HEK293 (cell line): ENCODE measurements at regions not wholly inside any gene's neighbourhood (a gene's known extent, or its start where the extent isn't known, plus 50 kb on each side); places are given as distances from the start of the nearest gene placed in this dataset.

Experiments used
- CTCF ChIA-PET: fragments of 350-600 bp; formaldehyde crosslinking; extraction: SDS; loops from one replicate; lab custom pipeline; 2021; ENCODE audit warnings: antibody characterized with exemption; lab: Yijun Ruan, JAX
- POLR2A ChIA-PET: fragments of 300-600 bp; formaldehyde crosslinking; extraction: SDS; loops from one replicate; lab custom pipeline; 2020; ENCODE audit warnings: antibody characterized with exemption, inconsistent platforms; lab: Yijun Ruan, JAX
- H3K27ac ChIP-seq: fragments of 200-500 bp; sonication (Bioruptor generic); 2 replicates; pipeline ENCODE4 v1.5.1; 2014; ENCODE audit warnings: low read depth, low read length, control low read depth, inconsistent platforms; ENCODE audit errors: extremely low read depth
- H3K36me3 ChIP-seq, 2 experiments: fragments of 200-500 bp in 1 of 2; sonication (Bioruptor generic) in 1 of 2; 1 replicate in 1 of 2; 2 replicates in 1 of 2; pipeline ENCODE4 v1.5.1; 2014 to 2017; ENCODE audit warnings: inconsistent platforms in 2 of 2, low read length in 2 of 2; ENCODE audit not compliant: control insufficient read depth in 2 of 2, insufficient read depth in 1 of 2
- H3K4me1 ChIP-seq: fragments of 200-500 bp; sonication (Bioruptor generic); 2 replicates; pipeline ENCODE4 v1.5.1; 2014; ENCODE audit warnings: mild to moderate bottlenecking, low read length, inconsistent platforms; ENCODE audit not compliant: control insufficient read depth, insufficient read depth
- H3K4me3 ChIP-seq: 2 replicates; pipeline ENCODE4 v1.5.1; 2011; ENCODE audit warnings: low read depth, mild to moderate bottlenecking, control low read depth, low read length, moderate library complexity
- H3K9me3 ChIP-seq: fragments of 200-500 bp; sonication (Bioruptor generic); 2 replicates; pipeline ENCODE4 v1.5.1; 2014; ENCODE audit warnings: low read depth, low read length, inconsistent platforms; ENCODE audit not compliant: control insufficient read depth, insufficient read depth
- EGR2 ChIP-seq: fragments of 450-650 bp; formaldehyde crosslinking; IDR thresholded peaks from 2 replicates; pipeline ENCODE4 v1.5.1; 2016; ENCODE audit warnings: low read depth, missing biosample characterization, missing genetic modification characterization
- KLF1 ChIP-seq: fragments of 450-650 bp; formaldehyde crosslinking; IDR thresholded peaks from 2 replicates; pipeline ENCODE4 v1.5.1; 2016; ENCODE audit warnings: missing biosample characterization, missing genetic modification characterization
- MYNN ChIP-seq: fragments of 450-650 bp; formaldehyde crosslinking; IDR thresholded peaks from 2 replicates; pipeline ENCODE4 v1.5.1; 2016; ENCODE audit warnings: missing biosample characterization, missing genetic modification characterization, borderline replicate concordance
- OSR2 ChIP-seq: fragments of 450-650 bp; formaldehyde crosslinking; IDR thresholded peaks from 2 replicates; pipeline ENCODE4 v1.5.1; 2016; ENCODE audit warnings: missing biosample characterization, missing genetic modification characterization
- PRDM10 ChIP-seq: fragments of 450-650 bp; formaldehyde crosslinking; IDR thresholded peaks from 2 replicates; pipeline ENCODE4 v1.5.1; 2016; ENCODE audit warnings: missing biosample characterization, missing genetic modification characterization
- ZBTB17 ChIP-seq: fragments of 450-650 bp; formaldehyde crosslinking; IDR thresholded peaks from 2 replicates; pipeline ENCODE4 v1.5.1; 2016; ENCODE audit warnings: missing biosample characterization, missing genetic modification characterization
- ZBTB20 ChIP-seq: fragments of 450-650 bp; formaldehyde crosslinking; IDR thresholded peaks from 2 replicates; pipeline ENCODE4 v1.5.1; 2016; ENCODE audit warnings: missing biosample characterization, missing genetic modification characterization
- ZBTB21 ChIP-seq: fragments of 450-650 bp; formaldehyde crosslinking; IDR thresholded peaks from 2 replicates; pipeline ENCODE4 v1.5.1; 2017; ENCODE audit warnings: missing biosample characterization, missing genetic modification characterization
- ZEB2 ChIP-seq: fragments of 450-650 bp; formaldehyde crosslinking; IDR thresholded peaks from 2 replicates; pipeline ENCODE4 v1.5.1; 2016; ENCODE audit warnings: missing biosample characterization, missing genetic modification characterization
- ZNF184 ChIP-seq: fragments of 450-650 bp; IDR thresholded peaks from 2 replicates; pipeline ENCODE4 v1.5.1; 2018; ENCODE audit warnings: missing biosample characterization, mild to moderate bottlenecking, missing genetic modification characterization
- ZNF433 ChIP-seq: fragments of 450-650 bp; formaldehyde crosslinking; IDR thresholded peaks from 2 replicates; pipeline ENCODE4 v1.5.1; 2016; ENCODE audit warnings: missing biosample characterization, missing genetic modification characterization, low read depth
- ZNF488 ChIP-seq: fragments of 450-650 bp; formaldehyde crosslinking; IDR thresholded peaks from 2 replicates; pipeline ENCODE4 v1.5.1; 2016; ENCODE audit warnings: missing biosample characterization, missing genetic modification characterization
- ZNF560 ChIP-seq: fragments of 450-650 bp; formaldehyde crosslinking; IDR thresholded peaks from 2 replicates; pipeline ENCODE4 v1.5.1; 2017; ENCODE audit warnings: missing biosample characterization, missing genetic modification characterization, borderline replicate concordance
- ZNF585B ChIP-seq: fragments of 450-650 bp; formaldehyde crosslinking; IDR thresholded peaks from 2 replicates; pipeline ENCODE4 v1.5.1; 2016; ENCODE audit warnings: missing biosample characterization, missing genetic modification characterization
- ZSCAN23 ChIP-seq: fragments of 450-650 bp; formaldehyde crosslinking; IDR thresholded peaks from 2 replicates; pipeline ENCODE4 v1.5.1; 2016; ENCODE audit warnings: missing biosample characterization, missing genetic modification characterization
- TF ChIP-seq, protein P1 (sequence below): fragments of 450-650 bp; formaldehyde crosslinking; IDR thresholded peaks from 2 replicates; pipeline ENCODE4 v1.5.1; 2016; ENCODE audit warnings: missing biosample characterization, missing genetic modification characterization
- TF ChIP-seq, protein P2 (sequence below): fragments of 450-650 bp; formaldehyde crosslinking; IDR thresholded peaks from 2 replicates; pipeline ENCODE4 v1.5.1; 2017; ENCODE audit warnings: missing biosample characterization, missing genetic modification characterization

DNA sequence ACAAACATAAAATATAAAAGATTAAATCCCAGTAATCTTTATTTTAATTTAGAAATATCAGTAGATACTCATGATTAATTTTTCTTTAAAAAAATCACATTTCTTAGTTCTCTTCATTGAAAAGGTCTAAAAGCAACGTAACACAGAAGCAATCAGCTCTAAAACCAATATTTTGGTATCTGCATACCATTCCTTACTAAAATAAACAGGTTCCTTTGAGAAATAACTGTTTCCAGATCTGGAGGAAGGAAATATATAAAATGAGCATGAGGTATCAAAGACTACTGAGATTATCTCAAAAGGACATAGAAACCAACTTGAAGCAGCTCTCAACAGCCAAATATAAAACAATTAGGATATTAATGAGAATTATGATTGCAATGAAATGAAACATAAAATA is 301.0 kb upstream of the GNAI1 start:
- ChIA-PET POLR2A (no interaction called here), CTCF (interaction anchor here (0.6 kb wide), 1 partner anchor 544 kb away, joined by 8 read pairs; no protein-coding TSS in a partner anchor)
- Histone ChIP-seq H3K4me1 (no peaks in the 10 kb centered on the region), H3K4me3 (no peak overlapping the region), H3K36me3 (no peaks in the 10 kb centered on the region), H3K9me3 (no peaks in the 10 kb centered on the region), H3K27ac (no peak overlapping the region)
- TF ChIP-seq ZNF585B (tag by site-specific recombination) (no peak), ZBTB20 (tag by site-specific recombination) (no peak), ZNF560 (tag by site-specific recombination) (no peak), ZBTB21 (no peak), ZSCAN23 (no peak)

GRCh38 chr7:79828866-79829265 is 305.8 kb upstream of the GNAI1 start:
- Histone ChIP-seq H3K27ac (no peak overlapping the region), H3K4me3 (no peak overlapping the region), H3K4me1 (no peaks in the 10 kb centered on the region), H3K36me3 (no peaks in the 10 kb centered on the region), H3K9me3 (no peaks in the 10 kb centered on the region)
- ChIA-PET CTCF (interaction anchor here (0.6 kb wide), 1 partner anchor 194 kb away, joined by 3 read pairs; no protein-coding TSS in a partner anchor), POLR2A (no interaction called here)
- TF ChIP-seq ZNF433 (tag by site-specific recombination) (no peak), MYNN (no peak), ZEB2 (tag by site-specific recombination) (no peak), ZNF488 (tag by site-specific recombination) (no peak), ZBTB17 (no peak), OSR2 (tag by site-specific recombination) (no peak), PRDM10 (tag by site-specific recombination) (no peak), EGR2 (tag by site-specific recombination) (no peak), ZNF184 (tag by site-specific recombination) (no peak), KLF1 (tag by site-specific recombination) (no peak)
- TF ChIP-seq, protein P1, sequence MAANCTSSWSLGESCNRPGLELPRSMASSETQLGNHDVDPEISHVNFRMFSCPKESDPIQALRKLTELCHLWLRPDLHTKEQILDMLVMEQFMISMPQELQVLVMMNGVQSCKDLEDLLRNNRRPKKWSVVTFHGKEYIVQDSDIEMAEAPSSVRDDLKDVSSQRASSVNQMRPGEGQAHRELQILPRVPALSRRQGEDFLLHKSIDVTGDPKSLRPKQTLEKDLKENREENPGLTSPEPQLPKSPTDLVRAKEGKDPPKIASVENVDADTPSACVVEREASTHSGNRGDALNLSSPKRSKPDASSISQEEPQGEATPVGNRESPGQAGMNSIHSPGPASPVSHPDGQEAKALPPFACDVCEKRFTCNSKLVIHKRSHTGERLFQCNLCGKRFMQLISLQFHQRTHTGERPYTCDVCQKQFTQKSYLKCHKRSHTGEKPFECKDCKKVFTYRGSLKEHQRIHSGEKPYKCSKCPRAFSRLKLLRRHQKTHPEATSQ (tag by site-specific recombination), result no peak
- TF ChIP-seq, protein P2, sequence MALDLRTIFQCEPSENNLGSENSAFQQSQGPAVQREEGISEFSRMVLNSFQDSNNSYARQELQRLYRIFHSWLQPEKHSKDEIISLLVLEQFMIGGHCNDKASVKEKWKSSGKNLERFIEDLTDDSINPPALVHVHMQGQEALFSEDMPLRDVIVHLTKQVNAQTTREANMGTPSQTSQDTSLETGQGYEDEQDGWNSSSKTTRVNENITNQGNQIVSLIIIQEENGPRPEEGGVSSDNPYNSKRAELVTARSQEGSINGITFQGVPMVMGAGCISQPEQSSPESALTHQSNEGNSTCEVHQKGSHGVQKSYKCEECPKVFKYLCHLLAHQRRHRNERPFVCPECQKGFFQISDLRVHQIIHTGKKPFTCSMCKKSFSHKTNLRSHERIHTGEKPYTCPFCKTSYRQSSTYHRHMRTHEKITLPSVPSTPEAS (tag by site-specific recombination), result no peak
